HEK293 (cell line): ENCODE measurements at regions not wholly inside any gene's neighbourhood (a gene's known extent, or its start where the extent isn't known, plus 50 kb on each side); places are given as distances from the start of the nearest gene placed in this dataset.
"Not testable (repeated sequence)": the region's sequence is repeated elsewhere in the genome, so short reads cannot be mapped to it uniquely, and the experiment has no call there.

Source experiments
- ATF2 ChIP-seq: fragments of 450-650 bp; formaldehyde crosslinking; IDR thresholded peaks from 2 replicates; pipeline ENCODE4 v1.5.1; 2016; ENCODE audit warnings: missing biosample characterization, missing genetic modification characterization, low read depth
- CTCF ChIP-seq: fragments of 450-650 bp; formaldehyde crosslinking; IDR thresholded peaks from 2 replicates; pipeline ENCODE4 v1.5.1; 2016; ENCODE audit warnings: missing biosample characterization, missing genetic modification characterization
- PRDM10 ChIP-seq: fragments of 450-650 bp; formaldehyde crosslinking; IDR thresholded peaks from 2 replicates; pipeline ENCODE4 v1.5.1; 2016; ENCODE audit warnings: missing biosample characterization, missing genetic modification characterization
- SP2 ChIP-seq: fragments of 450-650 bp; formaldehyde crosslinking; IDR thresholded peaks from 2 replicates; pipeline ENCODE4 v1.5.1; 2016; ENCODE audit warnings: missing biosample characterization, missing genetic modification characterization
- ZFP41 ChIP-seq: fragments of 450-650 bp; formaldehyde crosslinking; IDR thresholded peaks from 2 replicates; pipeline ENCODE4 v1.5.1; 2016; ENCODE audit warnings: missing biosample characterization, missing genetic modification characterization, borderline replicate concordance
- ZNF148 ChIP-seq: fragments of 450-650 bp; formaldehyde crosslinking; IDR thresholded peaks from 2 replicates; pipeline ENCODE4 v1.5.0; 2017; ENCODE audit warnings: missing biosample characterization, missing genetic modification characterization, borderline replicate concordance
- ZNF473 ChIP-seq: fragments of 450-650 bp; formaldehyde crosslinking; IDR thresholded peaks from 2 replicates; pipeline ENCODE4 v1.5.1; 2017; ENCODE audit warnings: missing biosample characterization, missing genetic modification characterization
- ZNF513 ChIP-seq: fragments of 450-650 bp; IDR thresholded peaks from 2 replicates; pipeline ENCODE4 v1.5.1; 2018; ENCODE audit warnings: missing biosample characterization, missing genetic modification characterization
- ZNF555 ChIP-seq: fragments of 450-650 bp; formaldehyde crosslinking; conservative IDR thresholded peaks from 2 replicates; pipeline ENCODE4 v1.5.1; 2017; ENCODE audit warnings: missing biosample characterization, mild to moderate bottlenecking, missing genetic modification characterization, inconsistent platforms
- ZNF621 ChIP-seq: fragments of 450-650 bp; formaldehyde crosslinking; IDR thresholded peaks from 2 replicates; pipeline ENCODE4 v1.5.1; 2017; ENCODE audit warnings: missing biosample characterization, missing genetic modification characterization
- ZNF785 ChIP-seq: fragments of 450-650 bp; formaldehyde crosslinking; IDR thresholded peaks from 2 replicates; pipeline ENCODE4 v1.5.1; 2016; ENCODE audit warnings: missing biosample characterization, missing genetic modification characterization

GRCh38 chr13:111440492-111440891, 120.0 kb downstream of the TEX29 start:
- TF ChIP-seq ZFP41; CTCF; ZNF621 (tag by site-specific recombination); ZNF785 (tag by site-specific recombination); ATF2; ZNF148 (tag by site-specific recombination); ZNF513 (tag by site-specific recombination); ZNF473; ZNF555; PRDM10 (tag by site-specific recombination); SP2 (tag by site-specific recombination): not testable (repeated sequence)
